VCaP (cell line): ENCODE measurements at regions not wholly inside any gene's neighbourhood (a gene's known extent, or its start where the extent isn't known, plus 50 kb on each side); places are given as distances from the start of the nearest gene placed in this dataset.

Source experiments
- H3K27ac ChIP-seq: fragments of 450-650 bp; 2 replicates; pipeline ENCODE4 v1.5.1; 2017
- CTCF ChIP-seq: fragments of 450-650 bp; conservative IDR thresholded peaks from 2 replicates; pipeline ENCODE4 v1.5.1; 2017; ENCODE audit warnings: mild to moderate bottlenecking, moderate library complexity

- H3K27ac ChIP-seq = no peak overlapping the region
- no peak for TF ChIP-seq CTCF
These were observed 126.9 kb upstream of the ATP10B start for GRCh38 chr5:160978944-160979343.

- no peak for TF ChIP-seq CTCF
- no peak overlapping the region for H3K27ac ChIP-seq
These were observed 124.2 kb upstream of the ATP10B start for GRCh38 chr5:160976181-160976580.

- no peak overlapping the region for H3K27ac ChIP-seq
- TF ChIP-seq CTCF = peak; percentile 44; the same call in 1 of the 2 replicates
These were observed 118.7 kb upstream of the ATP10B start for GRCh38 chr5:160970605-160971191.

- H3K27ac ChIP-seq = no peak overlapping the region
- TF ChIP-seq CTCF = no peak
These were observed 117.6 kb upstream of the ATP10B start for GRCh38 chr5:160969645-160970044.

GRCh38 chr5:160968480-160968879 is 116.5 kb upstream of the ATP10B start:
- TF ChIP-seq CTCF = no peak
- H3K27ac ChIP-seq = no peak overlapping the region

- H3K27ac ChIP-seq = no peak overlapping the region
- no peak for TF ChIP-seq CTCF
These were observed 114.9 kb upstream of the ATP10B start for GRCh38 chr5:160966921-160967320.

- H3K27ac ChIP-seq = no peak overlapping the region
- TF ChIP-seq CTCF = no peak
These were observed 109.8 kb upstream of the ATP10B start for GRCh38 chr5:160961761-160962160.
